GM12872 (cell line): ENCODE measurements at regions not wholly inside any gene's neighbourhood (a gene's known extent, or its start where the extent isn't known, plus 50 kb on each side); places are given as distances from the start of the nearest gene placed in this dataset.

Source experiments
- TF ChIP-seq, protein P1 (sequence below): IDR thresholded peaks from 3 replicates; pipeline ENCODE4 v1.5.1; 2011; ENCODE audit warnings: low read depth, mild to moderate bottlenecking, low read length, moderate library complexity; ENCODE audit not compliant: insufficient read depth

DNA sequence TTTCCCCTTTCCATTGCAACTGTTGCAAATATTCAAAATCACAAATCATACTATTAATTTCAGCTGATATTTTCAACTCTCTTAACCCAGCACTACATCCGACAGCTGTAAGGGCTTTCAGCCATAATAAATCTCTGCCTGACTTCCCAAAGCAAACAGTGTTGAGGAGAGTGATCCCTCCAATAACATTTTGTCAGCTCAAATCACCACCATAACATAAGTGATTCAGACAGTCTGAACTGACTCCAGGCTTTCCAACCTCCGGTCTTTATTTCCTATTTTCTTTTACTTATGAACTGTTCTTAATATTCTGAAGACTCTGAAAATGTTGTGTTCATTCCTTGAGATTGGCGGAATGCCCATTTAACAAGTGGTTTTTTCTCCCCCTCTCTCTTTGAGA, 1085.9 kb downstream of the GATA3 start:
- TF ChIP-seq, protein P1, sequence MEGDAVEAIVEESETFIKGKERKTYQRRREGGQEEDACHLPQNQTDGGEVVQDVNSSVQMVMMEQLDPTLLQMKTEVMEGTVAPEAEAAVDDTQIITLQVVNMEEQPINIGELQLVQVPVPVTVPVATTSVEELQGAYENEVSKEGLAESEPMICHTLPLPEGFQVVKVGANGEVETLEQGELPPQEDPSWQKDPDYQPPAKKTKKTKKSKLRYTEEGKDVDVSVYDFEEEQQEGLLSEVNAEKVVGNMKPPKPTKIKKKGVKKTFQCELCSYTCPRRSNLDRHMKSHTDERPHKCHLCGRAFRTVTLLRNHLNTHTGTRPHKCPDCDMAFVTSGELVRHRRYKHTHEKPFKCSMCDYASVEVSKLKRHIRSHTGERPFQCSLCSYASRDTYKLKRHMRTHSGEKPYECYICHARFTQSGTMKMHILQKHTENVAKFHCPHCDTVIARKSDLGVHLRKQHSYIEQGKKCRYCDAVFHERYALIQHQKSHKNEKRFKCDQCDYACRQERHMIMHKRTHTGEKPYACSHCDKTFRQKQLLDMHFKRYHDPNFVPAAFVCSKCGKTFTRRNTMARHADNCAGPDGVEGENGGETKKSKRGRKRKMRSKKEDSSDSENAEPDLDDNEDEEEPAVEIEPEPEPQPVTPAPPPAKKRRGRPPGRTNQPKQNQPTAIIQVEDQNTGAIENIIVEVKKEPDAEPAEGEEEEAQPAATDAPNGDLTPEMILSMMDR: no peak

DNA sequence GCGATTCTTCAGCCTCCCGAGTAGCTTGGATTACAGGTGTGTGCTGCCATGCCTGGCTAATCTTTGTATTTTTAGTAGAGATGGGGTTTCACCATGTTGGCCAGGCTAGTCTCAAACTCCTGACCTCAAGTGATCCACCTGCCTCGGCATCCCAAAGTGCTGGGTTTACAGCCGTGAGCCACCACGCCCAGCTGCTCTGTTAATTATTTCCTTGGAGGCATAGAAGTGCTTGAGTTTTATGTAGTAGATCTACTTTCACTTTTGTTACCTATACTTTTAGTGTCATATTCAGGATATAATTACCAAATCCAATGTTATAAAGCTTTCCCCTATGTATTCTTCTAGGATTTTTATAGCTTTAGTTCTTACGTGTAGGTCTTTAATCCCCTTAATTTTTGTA, 1093.0 kb downstream of the GATA3 start:
- TF ChIP-seq, protein P1: no peak

DNA sequence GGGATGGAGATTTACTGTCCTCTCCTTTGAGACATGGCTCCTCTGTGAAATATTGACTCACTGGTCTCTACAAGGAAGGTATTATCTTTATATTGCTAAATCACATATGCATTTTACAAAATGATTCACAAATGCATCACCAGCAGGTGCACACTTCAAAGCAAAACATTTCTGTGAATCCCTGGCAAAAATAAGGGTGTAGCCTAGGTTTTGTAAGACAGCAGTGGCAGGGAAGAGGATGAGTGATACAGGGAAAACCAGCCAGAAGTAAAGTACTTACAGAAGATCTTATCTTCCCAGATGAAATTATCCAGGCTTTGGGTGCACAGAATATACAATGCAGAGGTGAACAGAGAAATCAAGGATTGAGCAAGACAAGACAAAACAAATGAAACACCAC, 1094.6 kb downstream of the GATA3 start:
- TF ChIP-seq, protein P1: no peak

DNA sequence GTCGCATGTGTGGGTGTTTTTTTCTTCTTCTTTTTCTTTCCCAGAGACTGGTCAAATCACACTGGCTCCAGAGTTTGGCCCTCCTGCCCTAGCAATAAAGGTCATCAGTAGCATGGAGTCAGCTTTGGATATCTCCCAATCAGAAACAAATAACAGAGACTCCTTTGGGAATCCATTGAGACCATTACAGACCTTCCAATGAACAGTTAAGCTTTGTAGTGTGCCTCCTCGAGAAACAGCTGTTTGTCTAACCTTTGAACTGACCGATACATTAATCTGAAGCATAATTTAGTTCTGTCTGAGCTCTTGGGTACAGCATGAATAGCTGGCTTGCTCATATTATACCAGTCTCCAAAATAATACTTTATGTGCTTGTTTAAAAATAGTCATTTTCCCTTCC, 1103.2 kb downstream of the GATA3 start:
- TF ChIP-seq, protein P1: no peak

DNA sequence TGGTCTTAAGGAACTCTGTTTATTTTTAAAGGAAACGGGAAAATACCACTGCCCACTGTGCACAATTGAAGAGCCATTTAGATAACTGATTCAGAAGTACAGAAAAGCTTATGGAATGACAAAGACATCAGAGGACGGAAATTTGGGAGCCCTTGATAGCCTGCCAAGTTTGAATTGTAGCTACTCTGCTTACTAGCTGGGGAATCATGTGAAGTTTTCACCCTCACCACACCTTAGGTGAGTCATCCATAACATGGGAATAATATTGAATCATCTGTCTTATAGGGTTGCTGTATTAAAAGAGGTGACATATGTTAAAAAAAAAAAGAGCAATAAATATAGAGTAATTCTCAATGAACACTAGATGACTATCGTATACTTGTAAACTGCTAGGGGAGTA, 1104.2 kb downstream of the GATA3 start:
- TF ChIP-seq, protein P1: no peak

DNA sequence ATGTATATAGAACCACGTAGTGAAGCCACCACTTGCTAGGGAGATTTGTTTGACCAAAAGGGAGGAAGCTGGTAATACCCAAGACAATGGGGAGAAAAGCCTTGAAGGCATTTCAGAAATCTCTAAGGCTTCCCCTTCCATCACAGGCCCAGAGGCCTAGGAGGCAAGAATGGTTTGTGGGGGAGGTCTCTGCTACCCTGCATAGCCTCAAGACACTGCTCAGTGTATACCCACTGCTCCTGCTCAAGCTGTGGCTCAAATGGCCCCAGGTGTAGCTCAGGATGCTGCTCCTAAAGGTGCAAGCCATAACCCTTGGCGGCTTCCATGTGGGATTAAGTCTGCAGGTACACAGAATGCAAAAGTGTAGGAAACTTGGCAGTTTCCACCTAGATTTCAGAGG, 1105.8 kb downstream of the GATA3 start:
- TF ChIP-seq, protein P1: no peak

DNA sequence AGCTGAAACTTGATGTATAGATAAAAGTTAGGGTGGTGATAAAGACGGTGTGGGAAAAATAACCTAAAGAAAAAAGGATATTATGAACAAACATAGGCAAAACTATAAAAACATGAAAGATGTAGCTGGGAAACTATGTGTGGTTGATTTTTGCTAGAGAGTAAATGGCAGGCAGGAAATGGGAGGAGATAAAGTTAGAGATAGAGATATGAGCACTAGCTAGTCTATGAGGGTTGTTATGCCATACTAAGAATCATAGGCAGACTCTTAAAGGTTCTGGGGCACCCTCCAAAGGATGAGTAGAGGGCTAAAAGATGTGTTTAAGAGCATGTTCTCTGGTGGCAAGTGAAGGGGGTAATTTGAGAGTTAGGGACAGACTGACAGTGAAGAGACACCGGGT, 1109.2 kb downstream of the GATA3 start:
- TF ChIP-seq, protein P1: no peak

DNA sequence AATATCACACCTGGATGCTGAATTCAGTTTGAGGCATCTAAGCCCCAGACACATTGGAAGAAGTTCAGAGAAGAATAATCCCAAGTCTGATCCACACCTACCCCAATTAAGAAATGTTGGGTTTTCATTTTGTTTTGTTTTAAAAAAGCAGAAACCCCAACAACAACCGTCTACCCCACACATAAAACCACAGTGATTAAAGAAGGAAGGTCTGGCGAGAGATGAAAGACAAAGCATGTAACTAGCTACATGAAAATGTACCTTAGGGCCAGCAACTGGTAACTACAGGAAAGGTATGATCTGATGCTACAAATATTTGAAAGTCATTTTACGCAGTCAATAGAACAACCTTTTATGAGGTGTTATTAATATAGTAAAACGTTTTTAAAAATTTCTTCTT, 1112.3 kb downstream of the GATA3 start:
- TF ChIP-seq, protein P1: no peak
